ENCODE measurements at regions not wholly inside any gene's neighbourhood (a gene's known extent, or its start where the extent isn't known, plus 50 kb on each side); places are given as distances from the start of the nearest gene placed in this dataset.
"Not testable (repeated sequence)": the region's sequence is repeated elsewhere in the genome, so short reads cannot be mapped to it uniquely, and the experiment has no call there.

DNA sequence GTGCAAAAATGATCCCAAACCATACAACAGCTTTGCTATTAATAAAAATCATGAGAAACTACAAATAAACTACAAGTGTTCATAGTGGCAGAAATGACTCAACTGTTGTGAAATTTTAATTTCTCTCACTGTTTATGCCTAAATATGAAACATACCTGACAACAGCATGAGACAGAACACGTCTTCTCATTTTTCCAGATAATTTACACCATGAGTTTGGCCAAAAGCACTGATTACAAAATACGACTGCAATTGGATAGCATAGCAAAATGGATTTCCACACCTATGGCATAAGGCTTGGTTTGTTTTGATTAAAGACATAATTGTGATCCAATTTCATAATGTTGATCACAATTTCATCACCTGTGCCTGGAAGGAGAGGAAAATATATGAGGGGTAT is 608.6 kb downstream of the GATA3 start:
- TF ChIP-seq POLR2A (IDR thresholded peaks at IDR 0.05): no peak
- TF ChIP-seq, protein P1, sequence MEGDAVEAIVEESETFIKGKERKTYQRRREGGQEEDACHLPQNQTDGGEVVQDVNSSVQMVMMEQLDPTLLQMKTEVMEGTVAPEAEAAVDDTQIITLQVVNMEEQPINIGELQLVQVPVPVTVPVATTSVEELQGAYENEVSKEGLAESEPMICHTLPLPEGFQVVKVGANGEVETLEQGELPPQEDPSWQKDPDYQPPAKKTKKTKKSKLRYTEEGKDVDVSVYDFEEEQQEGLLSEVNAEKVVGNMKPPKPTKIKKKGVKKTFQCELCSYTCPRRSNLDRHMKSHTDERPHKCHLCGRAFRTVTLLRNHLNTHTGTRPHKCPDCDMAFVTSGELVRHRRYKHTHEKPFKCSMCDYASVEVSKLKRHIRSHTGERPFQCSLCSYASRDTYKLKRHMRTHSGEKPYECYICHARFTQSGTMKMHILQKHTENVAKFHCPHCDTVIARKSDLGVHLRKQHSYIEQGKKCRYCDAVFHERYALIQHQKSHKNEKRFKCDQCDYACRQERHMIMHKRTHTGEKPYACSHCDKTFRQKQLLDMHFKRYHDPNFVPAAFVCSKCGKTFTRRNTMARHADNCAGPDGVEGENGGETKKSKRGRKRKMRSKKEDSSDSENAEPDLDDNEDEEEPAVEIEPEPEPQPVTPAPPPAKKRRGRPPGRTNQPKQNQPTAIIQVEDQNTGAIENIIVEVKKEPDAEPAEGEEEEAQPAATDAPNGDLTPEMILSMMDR (IDR thresholded peaks at IDR 0.05): no peak
- H3K4me3 ChIP-seq: no peak overlapping the region
- H3K9me3 ChIP-seq: no peaks in the 10 kb centered on the region
- no peaks in the 10 kb centered on the region for H3K4me1 ChIP-seq
- no peaks in the 10 kb centered on the region for H3K27me3 ChIP-seq
- no peak overlapping the region for H3K27ac ChIP-seq
- no peak for DNase-seq
- no peaks in the 10 kb centered on the region for H3K36me3 ChIP-seq

- H3K9me3 ChIP-seq: no peaks in the 10 kb centered on the region
Measured at GRCh38 chr10:8665322-8665721, 610.8 kb downstream of the GATA3 start.

DNA sequence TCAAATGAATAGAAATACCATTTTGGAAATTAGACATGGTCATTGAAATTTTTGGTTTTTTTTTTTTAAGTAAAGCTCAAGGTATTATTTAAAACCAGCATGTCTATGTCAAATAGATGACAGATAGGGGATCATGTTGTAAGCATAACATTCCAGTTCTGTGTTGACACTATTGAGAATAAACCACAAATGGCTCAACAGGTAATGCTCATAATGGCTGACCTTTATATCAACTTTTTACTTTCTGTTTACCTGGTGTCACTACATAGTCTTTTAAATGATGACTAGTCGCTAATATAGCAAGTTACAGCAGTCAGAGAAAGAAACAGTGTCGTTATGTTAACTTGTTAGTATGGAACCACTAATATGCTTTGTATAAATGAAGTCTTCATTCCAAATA is 616.0 kb downstream of the GATA3 start:
- Histone ChIP-seq H3K36me3 (no peaks in the 10 kb centered on the region), H3K9me3 (no peaks in the 10 kb centered on the region), H3K4me1 (no peaks in the 10 kb centered on the region), H3K27ac (no peak overlapping the region), H3K4me3 (no peak overlapping the region), H3K27me3 (no peaks in the 10 kb centered on the region)
- TF ChIP-seq POLR2A (IDR thresholded peaks at IDR 0.05): no peak
- TF ChIP-seq, protein P1 (IDR thresholded peaks at IDR 0.05): no peak
- no peak for DNase-seq

More at GRCh38 chr10:8665322-8665721, 610.8 kb downstream of the GATA3 start:
- no peaks in the 10 kb centered on the region for H3K36me3 ChIP-seq
- H3K27me3 ChIP-seq: no peaks in the 10 kb centered on the region
- no peak overlapping the region for H3K4me3 ChIP-seq
- no peaks in the 10 kb centered on the region for H3K4me1 ChIP-seq
- no peak overlapping the region for H3K27ac ChIP-seq
- no peak for DNase-seq
- no peak for TF ChIP-seq POLR2A (IDR thresholded peaks at IDR 0.05)
- TF ChIP-seq, protein P1 (IDR thresholded peaks at IDR 0.05): no peak

- TF ChIP-seq POLR2A (IDR thresholded peaks at IDR 0.05): no peak
- TF ChIP-seq, protein P1 (IDR thresholded peaks at IDR 0.05): no peak
- Histone ChIP-seq H3K9me3 (no peaks in the 10 kb centered on the region), H3K36me3 (no peaks in the 10 kb centered on the region), H3K27ac (no peak overlapping the region), H3K27me3 (no peaks in the 10 kb centered on the region), H3K4me3 (no peak overlapping the region), H3K4me1 (no peaks in the 10 kb centered on the region)
- DNase-seq: no peak
Measured at GRCh38 chr10:8674230-8674629, 619.7 kb downstream of the GATA3 start.

GRCh38 chr10:8677642-8678041 is 623.2 kb downstream of the GATA3 start:
- no peak overlapping the region for H3K27ac ChIP-seq
- no peak for DNase-seq
- H3K4me1 ChIP-seq: no peaks in the 10 kb centered on the region
- H3K36me3 ChIP-seq: no peaks in the 10 kb centered on the region
- no peak overlapping the region for H3K4me3 ChIP-seq
- TF ChIP-seq, protein P1 (IDR thresholded peaks at IDR 0.05): no peak
- no peak for TF ChIP-seq POLR2A (IDR thresholded peaks at IDR 0.05)
- H3K9me3 ChIP-seq: no peaks in the 10 kb centered on the region
- no peaks in the 10 kb centered on the region for H3K27me3 ChIP-seq

DNA sequence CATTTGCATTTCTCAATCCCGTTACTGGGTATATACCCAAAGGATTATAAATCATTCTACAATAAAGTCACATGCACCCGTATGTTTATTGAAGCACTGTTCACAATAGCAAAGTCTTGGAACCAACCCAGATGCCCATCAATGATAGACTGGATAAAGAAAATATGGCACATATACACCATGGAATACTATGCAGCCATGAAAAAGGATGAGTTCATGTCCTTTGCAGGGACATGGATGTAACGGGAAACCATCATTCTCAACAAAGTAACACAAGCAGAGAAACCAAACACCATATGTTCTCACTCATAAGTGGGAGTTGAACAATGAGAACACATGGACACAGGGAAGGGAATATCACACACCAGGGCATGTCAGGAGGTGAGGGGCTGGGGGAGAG is 630.4 kb downstream of the GATA3 start:
- not testable (repeated sequence) for H3K4me1 ChIP-seq, DNase-seq

More for the DNA sequence above, 630.4 kb downstream of the GATA3 start:
- H3K4me3 ChIP-seq, H3K27ac ChIP-seq, H3K36me3 ChIP-seq, H3K9me3 ChIP-seq, H3K27me3 ChIP-seq: not testable (repeated sequence)
